22Rv1 (cell line): ENCODE measurements at regions not wholly inside any gene's neighbourhood (a gene's known extent, or its start where the extent isn't known, plus 50 kb on each side); places are given as distances from the start of the nearest gene placed in this dataset.

ENCODE experiments used
- CTCF ChIP-seq: fragments of 450-650 bp; IDR thresholded peaks from 2 replicates; pipeline ENCODE4 v1.5.1; 2017; ENCODE audit warnings: mild to moderate bottlenecking
- ZFX ChIP-seq: fragments of 450-650 bp; IDR thresholded peaks from 2 replicates; pipeline ENCODE4 v1.6.1; 2017; ENCODE audit warnings: antibody characterized with exemption, borderline replicate concordance

- TF ChIP-seq CTCF (no peak), ZFX (no peak)
Observed at GRCh38 chr11:91624021-91624420, 600.6 kb upstream of the FAT3 start.
